Heart left ventricle (tissue), 13 donors: ENCODE measurements at regions not wholly inside any gene's neighbourhood (a gene's known extent, or its start where the extent isn't known, plus 50 kb on each side); places are given as distances from the start of the nearest gene placed in this dataset.

Source experiments
- POLR2A ChIP-seq, 2 donors: fragments of 450-650 bp; IDR thresholded peaks; one replicate each; pipeline ENCODE4 v1.6.1; 2017; ENCODE audit warnings: antibody characterized with exemption in 2 of 2, mild to moderate bottlenecking in 2 of 2, moderate library complexity in 2 of 2
- TF ChIP-seq, protein P1 (sequence below), 12 donors: fragments of 200-600 bp; sonication (generic) in 4 of 12; IDR thresholded peaks; one replicate each; pipeline versions ENCODE4 v1.5.0 to v1.8.0; 2018 to 2022; ENCODE audit warnings: antibody characterized with exemption in 12 of 12, mild to moderate bottlenecking in 5 of 12
- donor health status: ischemic (EF 13 %, LVEDD 7.1; RV severe dilation, severe dysfunction).
- donor health status: DM: no; HTN: yes; CAD: no.
- donor health status: DM: no; HTN: no; CAD: no.
- donor health status: ischemic (EF 25% LVEDD 6.9; RV normal size, moderate dysfunction).
- donor health status: ischemic (EF 25% LVEDD 5.7; RV mildly dilated, moderate dysfunction).
- donor health status: ischemic (EF 35%, LVEDD 5.7; RV mildly dilated, moderate dysfunction).
- donor health status: nonischemic (EF 11% LVEDD 7.7; RV severe dilation, severe dysfunction).
- donor health status: DM: yes; HTN: yes; CAD: no.
- donor health status: PGD.
- donor health status: ischemic (EF 29% LVEDD 5.4; RV normal size, mild dysfunction).
- donor health status: nonischemic (EF 23%, LVEDD 6.1; RV moderate dilation, normal function).

DNA sequence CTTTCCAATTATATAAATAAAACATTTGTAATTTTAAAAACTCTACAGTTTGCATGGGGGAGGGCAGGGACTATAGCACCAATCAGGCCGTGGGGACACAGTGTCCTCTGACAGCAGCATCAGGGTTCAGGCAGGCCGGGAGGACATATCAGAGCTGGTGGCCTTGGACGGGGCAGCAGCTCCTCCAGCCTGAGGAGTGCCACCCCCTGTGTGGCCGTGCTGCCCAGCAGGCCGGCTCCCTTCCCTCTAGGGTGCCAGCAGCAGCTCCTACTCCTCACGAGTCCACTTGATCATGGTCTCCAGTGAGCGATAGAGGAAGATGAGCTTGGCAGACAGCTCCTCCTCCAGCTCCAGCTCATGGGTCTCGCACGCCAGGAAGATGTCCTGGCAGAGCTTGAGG, 144.0 kb upstream of the PHACTR3 start:
- TF ChIP-seq, protein P1, sequence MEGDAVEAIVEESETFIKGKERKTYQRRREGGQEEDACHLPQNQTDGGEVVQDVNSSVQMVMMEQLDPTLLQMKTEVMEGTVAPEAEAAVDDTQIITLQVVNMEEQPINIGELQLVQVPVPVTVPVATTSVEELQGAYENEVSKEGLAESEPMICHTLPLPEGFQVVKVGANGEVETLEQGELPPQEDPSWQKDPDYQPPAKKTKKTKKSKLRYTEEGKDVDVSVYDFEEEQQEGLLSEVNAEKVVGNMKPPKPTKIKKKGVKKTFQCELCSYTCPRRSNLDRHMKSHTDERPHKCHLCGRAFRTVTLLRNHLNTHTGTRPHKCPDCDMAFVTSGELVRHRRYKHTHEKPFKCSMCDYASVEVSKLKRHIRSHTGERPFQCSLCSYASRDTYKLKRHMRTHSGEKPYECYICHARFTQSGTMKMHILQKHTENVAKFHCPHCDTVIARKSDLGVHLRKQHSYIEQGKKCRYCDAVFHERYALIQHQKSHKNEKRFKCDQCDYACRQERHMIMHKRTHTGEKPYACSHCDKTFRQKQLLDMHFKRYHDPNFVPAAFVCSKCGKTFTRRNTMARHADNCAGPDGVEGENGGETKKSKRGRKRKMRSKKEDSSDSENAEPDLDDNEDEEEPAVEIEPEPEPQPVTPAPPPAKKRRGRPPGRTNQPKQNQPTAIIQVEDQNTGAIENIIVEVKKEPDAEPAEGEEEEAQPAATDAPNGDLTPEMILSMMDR (IDR thresholded peaks at IDR 0.05): no peak
- TF ChIP-seq POLR2A (IDR thresholded peaks at IDR 0.05): no peak
